ENCODE measurements at regions not wholly inside any gene's neighbourhood (a gene's known extent, or its start where the extent isn't known, plus 50 kb on each side); places are given as distances from the start of the nearest gene placed in this dataset.

- TF ChIP-seq POLR2AphosphoS5 (IDR thresholded peaks at IDR 0.05; ENCODE audit: low read depth, low read length) (no peak), POLR2A (IDR thresholded peaks at IDR 0.05; ENCODE audit: low read depth, low read length) (no peak), TAF1 (IDR thresholded peaks at IDR 0.05; ENCODE audit: borderline replicate concordance, low read depth, low read length) (no peak)
These were observed 492.5 kb downstream of the AGTPBP1 start for GRCh38 chr9:85249313-85249621.
